ENCODE measurements at regions not wholly inside any gene's neighbourhood (a gene's known extent, or its start where the extent isn't known, plus 50 kb on each side); places are given as distances from the start of the nearest gene placed in this dataset.

DNA sequence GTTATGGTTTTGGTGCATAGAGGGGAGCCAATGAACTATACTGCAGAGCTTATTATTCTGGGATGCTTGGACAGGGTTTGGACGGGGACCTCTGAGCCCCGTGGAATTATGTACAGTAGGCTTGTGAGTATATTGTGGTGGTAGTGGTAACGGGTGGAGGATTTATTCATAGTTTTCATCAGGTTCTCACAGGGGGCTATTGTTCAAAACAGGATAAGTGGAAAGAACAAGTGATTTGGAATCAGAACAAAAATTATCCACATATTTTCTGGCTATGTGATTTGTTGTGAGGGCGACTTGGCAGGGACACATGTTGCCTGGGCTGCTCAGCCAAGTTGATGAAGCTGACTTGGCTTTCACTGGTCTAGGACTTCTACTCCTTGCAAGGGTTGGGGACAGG is 64.6 kb upstream of the ELOVL5 start:
- in situ Hi-C loops (cut with MboI) (loop anchor here (5.0 kb wide), 1 partner anchor 241 kb away; no protein-coding TSS in a partner anchor), intact Hi-C loops (cut with micrococcal nuclease; ENCODE audit: unreplicated experiment) (loop anchor here (5.0 kb wide), 1 partner anchor 131 kb away; no protein-coding TSS in a partner anchor)
- POLR2A ChIA-PET, result interaction anchor here (0.6 kb wide), 1 partner anchor 42 kb away, joined by 7 read pairs; no protein-coding TSS in a partner anchor
- H3K79me2 ChIP-seq (ENCODE audit: control insufficient read depth, insufficient read depth, low read length), result no peaks in the 10 kb centered on the region
- peaks cover 4% of the 10 kb centered on the region; the same call in 1 of the 2 replicates for H3K4me1 ChIP-seq (ENCODE audit: control insufficient read depth, insufficient read depth, low read length)
- no peak overlapping the region for H3K4me2 ChIP-seq (ENCODE audit: control insufficient read depth, insufficient read depth)
- no peak overlapping the region for H3K9ac ChIP-seq (ENCODE audit: control insufficient read depth, insufficient read depth, low read length)
- ATAC-seq (no peak), DNase-seq (ENCODE audit: low read depth, low spot score) (no peak), FAIRE-seq (no peak)
- no peak overlapping the region for H3K27ac ChIP-seq (ENCODE audit: control insufficient read depth, insufficient read depth)
- SMC1A ChIA-PET (ENCODE audit: uncharacterized antibody, unreplicated experiment), result interaction anchor here (1.4 to 5.8 kb wide), 6 partner anchors 12 to 117 kb away, joined by 3 to 76 read pairs (median 25); no protein-coding TSS in a partner anchor
- H3K4me3 ChIP-seq, result no peak overlapping the region
- H3K27me3 ChIP-seq (replicated peaks in 1 of 2; ENCODE audit: control insufficient read depth in 2 of 2, insufficient read depth in 2 of 2, low read length in 1 of 2), result no peaks in the 10 kb centered on the region
- BruUV-seq (replicated peaks), result no TSS peak
- H4K20me1 ChIP-seq (ENCODE audit: control insufficient read depth, insufficient read depth), result no peaks in the 10 kb centered on the region
- H2AFZ ChIP-seq (ENCODE audit: control insufficient read depth, low read depth, low read length), result no peak overlapping the region
- H3K36me3 ChIP-seq (ENCODE audit: control insufficient read depth in 2 of 2, insufficient read depth in 2 of 2, low read length in 1 of 2), result no peaks in the 10 kb centered on the region
- CTCF ChIA-PET, result interaction anchor here (0.6 to 7.2 kb wide), 6 partner anchors 15 to 239 kb away, joined by 3 to 105 read pairs (median 14); no protein-coding TSS in a partner anchor
- H3K9me3 ChIP-seq (replicated peaks; ENCODE audit: control insufficient read depth, insufficient read depth, low read length), result no peaks in the 10 kb centered on the region
- TF ChIP-seq ZNF217 (IDR thresholded peaks at IDR 0.05) (no peak), PAX8 (IDR thresholded peaks at IDR 0.05) (no peak), FOXK2 (IDR thresholded peaks at IDR 0.05) (no peak), NFYA (IDR thresholded peaks at IDR 0.05; ENCODE audit: borderline replicate concordance, low read depth, low read length) (no peak), SREBF1 (IDR thresholded peaks at IDR 0.05; ENCODE audit: low read length) (no peak), SMAD1 (IDR thresholded peaks at IDR 0.05; ENCODE audit: low read depth, partially characterized antibody) (no peak), NFXL1 (IDR thresholded peaks at IDR 0.05; ENCODE audit: borderline replicate concordance) (no peak), IKZF1 (conservative IDR thresholded peaks at IDR 0.05) (no peak), ZBTB4 (CRISPR knock-in tag; IDR thresholded peaks at IDR 0.05) (no peak), BMI1 (IDR thresholded peaks at IDR 0.05; ENCODE audit: borderline replicate concordance) (no peak), ZBED1 (IDR thresholded peaks at IDR 0.05; ENCODE audit: borderline replicate concordance) (no peak), SMC3 (IDR thresholded peaks at IDR 0.05; ENCODE audit: borderline replicate concordance, low read length) (no peak), TAF1 (IDR thresholded peaks at IDR 0.05; ENCODE audit: borderline replicate concordance, low read depth, low read length) (no peak), HCFC1 (IDR thresholded peaks at IDR 0.05; ENCODE audit: low read length) (no peak), WRNIP1 (IDR thresholded peaks at IDR 0.05; ENCODE audit: borderline replicate concordance, low read depth, low read length) (no peak)
- TF ChIP-seq, protein P1, sequence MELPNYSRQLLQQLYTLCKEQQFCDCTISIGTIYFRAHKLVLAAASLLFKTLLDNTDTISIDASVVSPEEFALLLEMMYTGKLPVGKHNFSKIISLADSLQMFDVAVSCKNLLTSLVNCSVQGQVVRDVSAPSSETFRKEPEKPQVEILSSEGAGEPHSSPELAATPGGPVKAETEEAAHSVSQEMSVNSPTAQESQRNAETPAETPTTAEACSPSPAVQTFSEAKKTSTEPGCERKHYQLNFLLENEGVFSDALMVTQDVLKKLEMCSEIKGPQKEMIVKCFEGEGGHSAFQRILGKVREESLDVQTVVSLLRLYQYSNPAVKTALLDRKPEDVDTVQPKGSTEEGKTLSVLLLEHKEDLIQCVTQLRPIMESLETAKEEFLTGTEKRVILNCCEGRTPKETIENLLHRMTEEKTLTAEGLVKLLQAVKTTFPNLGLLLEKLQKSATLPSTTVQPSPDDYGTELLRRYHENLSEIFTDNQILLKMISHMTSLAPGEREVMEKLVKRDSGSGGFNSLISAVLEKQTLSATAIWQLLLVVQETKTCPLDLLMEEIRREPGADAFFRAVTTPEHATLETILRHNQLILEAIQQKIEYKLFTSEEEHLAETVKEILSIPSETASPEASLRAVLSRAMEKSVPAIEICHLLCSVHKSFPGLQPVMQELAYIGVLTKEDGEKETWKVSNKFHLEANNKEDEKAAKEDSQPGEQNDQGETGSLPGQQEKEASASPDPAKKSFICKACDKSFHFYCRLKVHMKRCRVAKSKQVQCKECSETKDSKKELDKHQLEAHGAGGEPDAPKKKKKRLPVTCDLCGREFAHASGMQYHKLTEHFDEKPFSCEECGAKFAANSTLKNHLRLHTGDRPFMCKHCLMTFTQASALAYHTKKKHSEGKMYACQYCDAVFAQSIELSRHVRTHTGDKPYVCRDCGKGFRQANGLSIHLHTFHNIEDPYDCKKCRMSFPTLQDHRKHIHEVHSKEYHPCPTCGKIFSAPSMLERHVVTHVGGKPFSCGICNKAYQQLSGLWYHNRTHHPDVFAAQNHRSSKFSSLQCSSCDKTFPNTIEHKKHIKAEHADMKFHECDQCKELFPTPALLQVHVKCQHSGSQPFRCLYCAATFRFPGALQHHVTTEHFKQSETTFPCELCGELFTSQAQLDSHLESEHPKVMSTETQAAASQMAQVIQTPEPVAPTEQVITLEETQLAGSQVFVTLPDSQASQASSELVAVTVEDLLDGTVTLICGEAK (IDR thresholded peaks at IDR 0.05; ENCODE audit: borderline replicate concordance), result no peak
- TF ChIP-seq, protein P2, sequence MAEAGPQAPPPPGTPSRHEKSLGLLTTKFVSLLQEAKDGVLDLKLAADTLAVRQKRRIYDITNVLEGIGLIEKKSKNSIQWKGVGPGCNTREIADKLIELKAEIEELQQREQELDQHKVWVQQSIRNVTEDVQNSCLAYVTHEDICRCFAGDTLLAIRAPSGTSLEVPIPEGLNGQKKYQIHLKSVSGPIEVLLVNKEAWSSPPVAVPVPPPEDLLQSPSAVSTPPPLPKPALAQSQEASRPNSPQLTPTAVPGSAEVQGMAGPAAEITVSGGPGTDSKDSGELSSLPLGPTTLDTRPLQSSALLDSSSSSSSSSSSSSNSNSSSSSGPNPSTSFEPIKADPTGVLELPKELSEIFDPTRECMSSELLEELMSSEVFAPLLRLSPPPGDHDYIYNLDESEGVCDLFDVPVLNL (IDR thresholded peaks at IDR 0.05; ENCODE audit: low read depth, low read length), result no peak
- WGBS (ENCODE audit: insufficient coverage, insufficient replicate concordance, low lambda C conversion rate, missing lambda C conversion rate), result 19% methylated on average over 4 of the region's 4 CpGs
- RAD21 ChIA-PET (ENCODE audit: unreplicated experiment), result interaction anchor here (6.9 kb wide), 1 partner anchor 241 kb away, joined by 47 read pairs; no protein-coding TSS in a partner anchor

Measured in GM12878 (cell line).